ENCODE measurements at regions not wholly inside any gene's neighbourhood (a gene's known extent, or its start where the extent isn't known, plus 50 kb on each side); places are given as distances from the start of the nearest gene placed in this dataset.

DNA sequence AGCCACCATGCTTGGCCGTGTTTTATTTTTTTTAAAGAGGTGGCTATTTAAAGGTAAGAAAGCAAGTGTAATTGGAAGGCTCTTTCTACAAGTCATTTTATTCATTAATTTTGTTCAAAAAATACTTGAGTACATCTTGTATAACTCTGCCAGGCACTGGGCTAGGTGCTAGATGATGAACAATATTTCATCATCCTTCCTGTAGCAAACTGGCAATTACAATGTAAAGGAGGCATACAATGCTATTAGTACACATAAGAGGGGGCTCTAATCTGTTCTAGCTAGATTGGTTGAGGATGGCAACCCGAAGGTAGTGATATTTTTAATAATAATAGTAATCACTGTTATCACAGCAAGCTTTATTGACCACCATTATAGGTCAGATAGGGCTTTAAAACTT is 215.5 kb upstream of the KLF14 start:
- TF ChIP-seq, protein P1, sequence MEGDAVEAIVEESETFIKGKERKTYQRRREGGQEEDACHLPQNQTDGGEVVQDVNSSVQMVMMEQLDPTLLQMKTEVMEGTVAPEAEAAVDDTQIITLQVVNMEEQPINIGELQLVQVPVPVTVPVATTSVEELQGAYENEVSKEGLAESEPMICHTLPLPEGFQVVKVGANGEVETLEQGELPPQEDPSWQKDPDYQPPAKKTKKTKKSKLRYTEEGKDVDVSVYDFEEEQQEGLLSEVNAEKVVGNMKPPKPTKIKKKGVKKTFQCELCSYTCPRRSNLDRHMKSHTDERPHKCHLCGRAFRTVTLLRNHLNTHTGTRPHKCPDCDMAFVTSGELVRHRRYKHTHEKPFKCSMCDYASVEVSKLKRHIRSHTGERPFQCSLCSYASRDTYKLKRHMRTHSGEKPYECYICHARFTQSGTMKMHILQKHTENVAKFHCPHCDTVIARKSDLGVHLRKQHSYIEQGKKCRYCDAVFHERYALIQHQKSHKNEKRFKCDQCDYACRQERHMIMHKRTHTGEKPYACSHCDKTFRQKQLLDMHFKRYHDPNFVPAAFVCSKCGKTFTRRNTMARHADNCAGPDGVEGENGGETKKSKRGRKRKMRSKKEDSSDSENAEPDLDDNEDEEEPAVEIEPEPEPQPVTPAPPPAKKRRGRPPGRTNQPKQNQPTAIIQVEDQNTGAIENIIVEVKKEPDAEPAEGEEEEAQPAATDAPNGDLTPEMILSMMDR (IDR thresholded peaks at IDR 0.05; ENCODE audit: insufficient read depth, low read length, severe bottlenecking): no peak
- FAIRE-seq (no peak), DNase-seq (ENCODE audit: low read depth) (no peak)
- no peak overlapping the region for H3K4me3 ChIP-seq (ENCODE audit: low read depth, low read length)
- peaks cover 4% of the 10 kb centered on the region for H3K36me3 ChIP-seq (ENCODE audit: control insufficient read depth, insufficient read depth, low read length)
- no peaks in the 10 kb centered on the region for H3K27me3 ChIP-seq (ENCODE audit: control insufficient read depth, insufficient read depth, low read length)

DNA sequence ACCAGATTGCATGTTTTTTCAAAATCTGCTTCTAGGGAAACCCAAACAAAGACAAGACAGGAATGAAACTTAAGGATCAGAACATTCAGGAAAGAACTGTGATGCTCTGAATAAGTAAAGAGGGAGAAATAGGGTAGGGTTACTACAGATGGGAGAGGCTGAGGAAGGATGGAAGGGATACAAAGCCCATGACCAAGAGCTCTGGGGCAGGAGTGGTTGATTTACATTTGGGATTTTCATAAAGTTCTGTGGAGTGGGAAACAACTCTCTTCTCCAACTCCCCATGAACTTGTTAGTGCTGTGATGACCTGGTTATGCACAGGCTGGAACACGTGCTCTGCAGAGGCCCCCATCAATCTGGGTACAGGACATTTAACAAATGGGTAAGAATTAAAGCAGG is 216.0 kb upstream of the KLF14 start:
- Histone ChIP-seq H3K27me3 (ENCODE audit: control insufficient read depth, insufficient read depth, low read length) (no peaks in the 10 kb centered on the region), H3K4me3 (ENCODE audit: low read depth, low read length) (no peak overlapping the region), H3K36me3 (ENCODE audit: control insufficient read depth, insufficient read depth, low read length) (peaks cover 4% of the 10 kb centered on the region)
- no peak for FAIRE-seq
- DNase-seq (ENCODE audit: low read depth): no peak
- TF ChIP-seq, protein P1 (IDR thresholded peaks at IDR 0.05; ENCODE audit: insufficient read depth, low read length, severe bottlenecking): no peak

DNA sequence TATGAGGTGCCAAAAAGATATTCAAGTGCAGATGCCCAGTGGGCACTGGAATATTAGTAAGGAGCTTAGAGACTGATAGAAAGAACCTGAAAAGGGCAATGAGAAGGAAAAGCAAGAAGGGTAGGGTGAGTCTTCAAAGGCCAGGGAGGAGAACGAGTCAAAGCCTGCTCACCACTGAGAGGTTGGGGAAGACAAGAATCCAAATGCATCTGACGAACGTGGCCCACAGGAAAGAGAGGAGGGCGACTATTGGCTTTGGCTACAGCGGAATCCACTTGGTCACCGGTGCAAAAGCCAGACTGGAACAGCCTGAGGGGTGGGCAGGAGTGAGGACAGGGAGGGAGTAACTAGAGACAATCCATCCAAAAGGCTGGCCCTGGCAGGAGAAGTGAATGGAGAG is 216.7 kb upstream of the KLF14 start:
- FAIRE-seq (no peak), DNase-seq (ENCODE audit: low read depth) (no peak)
- TF ChIP-seq, protein P1 (IDR thresholded peaks at IDR 0.05; ENCODE audit: insufficient read depth, low read length, severe bottlenecking): no peak
- no peaks in the 10 kb centered on the region for H3K27me3 ChIP-seq (ENCODE audit: control insufficient read depth, insufficient read depth, low read length)
- H3K4me3 ChIP-seq (ENCODE audit: low read depth, low read length): no peak overlapping the region
- H3K36me3 ChIP-seq (ENCODE audit: control insufficient read depth, insufficient read depth, low read length): peaks cover 4% of the 10 kb centered on the region

DNA sequence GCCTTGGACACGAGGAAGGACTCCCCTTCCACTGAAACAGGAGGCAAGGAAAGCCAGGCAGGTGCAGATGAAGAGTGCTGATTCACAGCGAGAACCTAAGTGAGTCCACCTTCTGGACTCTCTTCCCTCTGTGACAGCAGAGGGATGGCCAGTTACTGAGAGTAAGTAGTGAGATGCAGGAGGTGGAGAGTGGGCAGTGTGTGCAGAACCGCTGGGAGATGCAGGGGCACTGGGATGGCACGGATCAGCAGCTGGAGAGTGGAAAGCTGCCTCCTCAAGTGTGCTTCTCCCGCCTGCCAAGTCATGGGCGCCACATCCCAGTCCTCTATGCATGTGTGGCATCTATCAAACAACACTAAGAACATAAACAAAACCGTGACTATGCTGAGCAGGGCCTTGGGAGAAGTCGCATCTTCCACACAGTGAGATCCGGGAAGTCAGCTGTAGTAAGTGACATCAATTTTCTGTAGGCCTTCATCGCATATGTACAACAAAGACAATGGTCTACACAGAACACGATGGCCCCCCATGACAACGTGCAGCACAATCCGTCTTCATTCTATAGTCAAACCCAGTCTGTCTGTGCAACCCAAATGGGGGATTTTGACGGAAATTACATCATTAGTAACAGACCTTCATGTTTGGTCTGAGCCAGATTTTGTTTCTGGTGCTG is 217.4 kb upstream of the KLF14 start:
- no peak for FAIRE-seq
- Histone ChIP-seq H3K27me3 (ENCODE audit: control insufficient read depth, insufficient read depth, low read length) (no peaks in the 10 kb centered on the region), H3K4me3 (ENCODE audit: low read depth, low read length) (no peak overlapping the region), H3K36me3 (ENCODE audit: control insufficient read depth, insufficient read depth, low read length) (peaks cover 4% of the 10 kb centered on the region)
- TF ChIP-seq, protein P1 (IDR thresholded peaks at IDR 0.05; ENCODE audit: insufficient read depth, low read length, severe bottlenecking): no peak
- DNase-seq (ENCODE audit: low read depth): no peak

DNA sequence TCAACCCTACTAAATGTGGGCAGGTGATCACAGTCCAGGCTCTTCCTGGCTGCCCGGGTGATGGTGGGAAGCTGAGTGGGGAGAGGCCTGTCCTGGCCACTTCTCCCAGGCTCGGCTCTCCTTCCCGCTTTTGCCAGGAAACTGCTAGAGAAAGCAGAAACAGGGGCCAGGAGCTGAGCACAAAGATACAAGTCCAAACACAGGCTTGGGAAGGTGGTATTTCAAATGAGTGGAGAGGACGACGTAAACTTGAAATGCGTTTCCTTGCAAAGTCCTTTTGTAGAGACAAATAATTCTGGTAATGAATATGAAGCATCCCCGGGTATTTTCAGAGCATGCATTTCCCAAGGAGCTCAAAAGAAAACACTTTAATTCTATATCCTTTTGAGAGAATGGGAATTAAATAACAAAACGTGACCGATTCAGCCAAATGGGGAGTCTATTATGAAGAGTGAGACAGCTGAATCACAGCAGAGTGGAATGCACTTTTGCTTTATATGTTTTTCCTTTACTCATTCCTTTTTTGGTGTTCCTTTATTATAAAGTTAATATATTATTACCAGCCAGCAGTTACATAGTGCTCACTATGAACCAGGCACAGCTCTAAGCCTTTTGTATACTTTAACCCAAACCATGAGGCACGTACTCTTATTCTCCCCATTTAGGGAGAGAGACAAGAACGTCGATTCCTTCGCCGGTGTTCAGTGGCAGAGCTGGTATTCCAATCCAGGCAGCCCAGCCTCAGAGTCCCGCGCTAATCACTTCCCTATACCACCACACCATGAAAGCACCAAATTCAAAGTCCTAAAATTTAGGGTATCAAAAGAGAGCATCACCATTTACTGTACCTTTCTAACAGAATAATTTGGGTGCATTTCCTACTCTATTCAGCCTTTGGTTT is 218.2 kb upstream of the KLF14 start:
- DNase-seq (ENCODE audit: low read depth) (no peak), FAIRE-seq (no peak)
- Histone ChIP-seq H3K36me3 (ENCODE audit: control insufficient read depth, insufficient read depth, low read length) (peaks cover 4% of the 10 kb centered on the region), H3K4me3 (ENCODE audit: low read depth, low read length) (no peak overlapping the region), H3K27me3 (ENCODE audit: control insufficient read depth, insufficient read depth, low read length) (no peaks in the 10 kb centered on the region)
- TF ChIP-seq, protein P1 (IDR thresholded peaks at IDR 0.05; ENCODE audit: insufficient read depth, low read length, severe bottlenecking): no peak

Measured in bronchial epithelial cell (primary cell).